Ectodermal cell (in vitro differentiated cells): ENCODE measurements at regions not wholly inside any gene's neighbourhood (a gene's known extent, or its start where the extent isn't known, plus 50 kb on each side); places are given as distances from the start of the nearest gene placed in this dataset.
"Not testable (repeated sequence)": the region's sequence is repeated elsewhere in the genome, so short reads cannot be mapped to it uniquely, and the experiment has no call there.

ENCODE experiments used
- H3K27ac ChIP-seq: 2 replicates; pipeline ENCODE4 v1.7.0; 2013; ENCODE audit warnings: mild to moderate bottlenecking, low read depth, low read length; ENCODE audit not compliant: insufficient read depth, poor library complexity, severe bottlenecking
- H3K27me3 ChIP-seq: 2 replicates; pipeline ENCODE4 v1.7.0; 2013; ENCODE audit warnings: mild to moderate bottlenecking, low read length; ENCODE audit not compliant: insufficient read depth, control insufficient read depth, poor library complexity, severe bottlenecking
- H3K36me3 ChIP-seq: one replicate; pipeline ENCODE4 v1.7.0; 2013; ENCODE audit warnings: low read length; ENCODE audit not compliant: control insufficient read depth, insufficient read depth
- H3K4me1 ChIP-seq: one replicate; pipeline ENCODE4 v1.7.0; 2013; ENCODE audit warnings: low read length; ENCODE audit not compliant: control insufficient read depth, insufficient read depth
- H3K4me3 ChIP-seq: 2 replicates; pipeline ENCODE4 v1.7.0; 2013; ENCODE audit warnings: low read depth, low read length, control low read depth; ENCODE audit not compliant: insufficient read depth
- H3K9me3 ChIP-seq: 2 replicates; pipeline ENCODE4 v1.7.0; 2013; ENCODE audit warnings: mild to moderate bottlenecking, low read length, moderate library complexity; ENCODE audit not compliant: control insufficient read depth
- WGBS, 2 experiments: methylation state at CpG; one replicate each; pipeline ENCODE4 v1.1.7; 2013; ENCODE audit warnings: missing lambda C conversion rate in 2 of 2; 5-methylcytosine and 5-hydroxymethylcytosine counted together

GRCh38 chr10:35274498-35275060 lies 61.7 kb upstream of the CCNY start:
- no peak overlapping the region for H3K4me3 ChIP-seq
- no peaks in the 10 kb centered on the region for H3K27me3 ChIP-seq
- WGBS, 2 experiments = 92 to 94% methylated on average over 9 of the region's 9 CpGs
- no peaks in the 10 kb centered on the region for H3K36me3 ChIP-seq
- H3K9me3 ChIP-seq = no peaks in the 10 kb centered on the region
- no peak overlapping the region for H3K27ac ChIP-seq
- H3K4me1 ChIP-seq = peaks cover 9% of the 10 kb centered on the region

- WGBS, 2 experiments = 47 to 60% methylated on average over 1 of the region's 1 CpG
- Histone ChIP-seq H3K9me3 (no peaks in the 10 kb centered on the region), H3K4me3 (no peak overlapping the region), H3K4me1 (no peaks in the 10 kb centered on the region), H3K27ac (no peak overlapping the region), H3K27me3 (no peaks in the 10 kb centered on the region), H3K36me3 (no peaks in the 10 kb centered on the region)
Observed at GRCh38 chr10:35276889-35277288, 59.4 kb upstream of the CCNY start.

GRCh38 chr10:35280246-35280645 lies 56.1 kb upstream of the CCNY start:
- H3K36me3 ChIP-seq, H3K27me3 ChIP-seq, H3K4me1 ChIP-seq, H3K4me3 ChIP-seq, H3K27ac ChIP-seq, H3K9me3 ChIP-seq: not testable (repeated sequence)
